Neural progenitor cell (in vitro differentiated cells): ENCODE measurements at regions not wholly inside any gene's neighbourhood (a gene's known extent, or its start where the extent isn't known, plus 50 kb on each side); places are given as distances from the start of the nearest gene placed in this dataset.

Experiments used
- CTCF ChIP-seq: fragments of 200-600 bp; sonication (generic); IDR thresholded peaks from 2 replicates; pipeline ENCODE4 v1.5.1; 2017; ENCODE audit warnings: antibody characterized with exemption, mild to moderate bottlenecking
- EZH2 ChIP-seq: fragments of 200-600 bp; sonication (generic); IDR thresholded peaks from 2 replicates; pipeline ENCODE4 v1.6.1; 2017; ENCODE audit warnings: antibody characterized with exemption, mild to moderate bottlenecking, moderate library complexity
- EZH2phosphoT487 ChIP-seq: fragments of 200-600 bp; sonication (generic); IDR thresholded peaks from 2 replicates; pipeline ENCODE4 v1.6.1; 2017; ENCODE audit warnings: antibody characterized with exemption

GRCh38 chrX:16063141-16063540 lies 60.2 kb upstream of the GRPR start:
- TF ChIP-seq EZH2phosphoT487 (no peak), CTCF (no peak), EZH2 (no peak)
